ENCODE measurements at regions not wholly inside any gene's neighbourhood (a gene's known extent, or its start where the extent isn't known, plus 50 kb on each side); places are given as distances from the start of the nearest gene placed in this dataset.

DNA sequence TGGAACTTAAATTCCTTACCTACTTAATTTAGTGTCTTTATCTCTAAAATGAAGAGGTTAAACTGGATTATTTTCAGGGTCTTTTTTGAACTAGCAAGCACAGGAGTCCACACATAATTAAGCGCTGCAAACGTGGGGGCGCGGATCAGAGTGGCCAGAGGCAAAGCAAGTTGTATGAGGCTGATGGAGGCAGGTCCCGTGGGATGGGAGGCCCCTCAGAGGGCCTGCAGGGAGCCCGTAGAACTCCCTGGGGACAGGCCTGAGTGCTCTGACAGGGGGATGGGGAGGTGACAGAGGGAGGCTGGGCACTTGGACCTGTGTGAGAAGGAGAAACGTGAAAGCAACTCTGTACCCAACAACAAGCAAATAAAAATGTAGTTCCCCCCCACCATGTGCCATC is 177.8 kb downstream of the ACKR3 start:
- TF ChIP-seq ZNF274 (IDR thresholded peaks at IDR 0.05; ENCODE audit: low read depth, low read length) (no peak), SUZ12 (IDR thresholded peaks at IDR 0.05; ENCODE audit: extremely low read depth, insufficient read depth, insufficient read length) (no peak)

All from NT2/D1 (cell line).